ENCODE measurements at regions not wholly inside any gene's neighbourhood (a gene's known extent, or its start where the extent isn't known, plus 50 kb on each side); places are given as distances from the start of the nearest gene placed in this dataset.

GRCh38 chr20:6333110-6333509, 210.3 kb upstream of the FERMT1 start:
- no peak for TF ChIP-seq CTCF (IDR thresholded peaks at IDR 0.05; ENCODE audit: low read depth, low read length)
- no peak for TF ChIP-seq EZH2phosphoT487 (IDR thresholded peaks at IDR 0.05; ENCODE audit: low read depth)
